Ishikawa (cell line): ENCODE measurements at regions not wholly inside any gene's neighbourhood (a gene's known extent, or its start where the extent isn't known, plus 50 kb on each side); places are given as distances from the start of the nearest gene placed in this dataset.

Experiments used
- CEBPB ChIP-seq: IDR thresholded peaks from 2 replicates; pipeline ENCODE4 v1.6.1; 2012
- CREB1 ChIP-seq: IDR thresholded peaks from 2 replicates; pipeline ENCODE4 v1.6.1; 2012; ENCODE audit warnings: low read depth
- EGR1 ChIP-seq: IDR thresholded peaks from 2 replicates; pipeline ENCODE4 v1.6.1; 2012
- EP300 ChIP-seq: IDR thresholded peaks from 2 replicates; pipeline ENCODE4 v1.6.1; 2012; ENCODE audit warnings: borderline replicate concordance
- FOXM1 ChIP-seq: IDR thresholded peaks from 2 replicates; pipeline ENCODE4 v1.6.1; 2012; ENCODE audit warnings: low read depth, borderline replicate concordance
- NFIC ChIP-seq: IDR thresholded peaks from 2 replicates; pipeline ENCODE4 v1.6.1; 2012
- RAD21 ChIP-seq: IDR thresholded peaks from 2 replicates; pipeline ENCODE4 v1.6.1; 2012; ENCODE audit warnings: low read depth
- TAF1 ChIP-seq: IDR thresholded peaks from 2 replicates; pipeline ENCODE4 v1.6.1; 2012; ENCODE audit warnings: low read depth, mild to moderate bottlenecking
- TCF12 ChIP-seq: IDR thresholded peaks from 2 replicates; pipeline ENCODE4 v1.6.1; 2012; ENCODE audit warnings: low read depth
- TEAD4 ChIP-seq: IDR thresholded peaks from 2 replicates; pipeline ENCODE4 v1.6.1; 2012
- YY1 ChIP-seq: IDR thresholded peaks from 2 replicates; pipeline ENCODE4 v1.6.1; 2012; ENCODE audit warnings: low read depth
- ZBTB7A ChIP-seq: IDR thresholded peaks from 2 replicates; pipeline ENCODE4 v1.6.1; 2012; ENCODE audit warnings: low read depth
- TF ChIP-seq, protein P1 (sequence below): IDR thresholded peaks from 2 replicates; pipeline ENCODE4 v1.6.1; 2012
- TF ChIP-seq, protein P2 (sequence below): IDR thresholded peaks from 2 replicates; pipeline ENCODE4 v1.6.1; 2012
- TF ChIP-seq, protein P3 (sequence below): IDR thresholded peaks from 2 replicates; pipeline ENCODE4 v1.6.1; 2012; ENCODE audit warnings: low read depth, mild to moderate bottlenecking

DNA sequence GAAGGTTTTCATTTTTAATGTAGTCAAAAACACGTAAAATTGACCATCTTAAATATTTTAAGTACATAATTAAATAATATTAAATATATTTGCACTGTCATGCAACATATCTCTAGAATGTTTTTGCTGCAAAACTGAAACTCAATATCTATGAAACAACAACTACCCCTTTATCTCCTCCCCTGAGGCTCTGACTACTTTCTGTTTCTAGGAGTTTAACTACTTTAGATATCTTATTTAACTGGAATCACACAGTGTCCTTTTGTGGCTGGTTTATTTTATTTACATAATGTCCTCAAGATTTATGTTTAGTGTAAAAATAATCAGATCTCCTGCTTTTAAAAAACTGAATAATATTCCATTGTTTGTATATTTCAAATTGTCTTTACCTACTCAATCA is 2003.9 kb downstream of the TP53TG3F start:
- TF ChIP-seq CREB1, result no peak
- TF ChIP-seq RAD21, result no peak
- no peak for TF ChIP-seq CEBPB
- TF ChIP-seq EGR1, result no peak
- TF ChIP-seq, protein P1, sequence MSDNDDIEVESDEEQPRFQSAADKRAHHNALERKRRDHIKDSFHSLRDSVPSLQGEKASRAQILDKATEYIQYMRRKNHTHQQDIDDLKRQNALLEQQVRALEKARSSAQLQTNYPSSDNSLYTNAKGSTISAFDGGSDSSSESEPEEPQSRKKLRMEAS, result no peak

DNA sequence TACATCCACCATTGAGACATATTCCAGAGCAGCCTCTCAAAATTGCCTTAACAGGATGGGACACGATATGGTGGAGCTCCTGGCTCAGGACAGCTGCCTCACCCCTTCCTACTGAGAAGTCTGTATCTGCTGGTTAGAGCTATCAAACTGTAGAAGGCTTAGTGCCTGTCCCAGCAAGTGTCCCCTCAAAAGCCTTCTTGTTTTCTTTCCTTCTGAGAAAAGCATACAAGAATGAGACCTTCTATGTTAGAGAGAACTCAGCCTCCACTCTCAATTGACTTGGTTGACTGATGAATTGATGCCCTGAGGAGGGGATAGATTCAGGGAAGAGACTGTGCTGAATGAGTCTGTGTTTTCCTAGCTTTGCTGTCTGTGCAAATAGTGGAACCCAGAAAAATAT is 2020.9 kb downstream of the TP53TG3F start:
- no peak for TF ChIP-seq CEBPB
- TF ChIP-seq, protein P2, sequence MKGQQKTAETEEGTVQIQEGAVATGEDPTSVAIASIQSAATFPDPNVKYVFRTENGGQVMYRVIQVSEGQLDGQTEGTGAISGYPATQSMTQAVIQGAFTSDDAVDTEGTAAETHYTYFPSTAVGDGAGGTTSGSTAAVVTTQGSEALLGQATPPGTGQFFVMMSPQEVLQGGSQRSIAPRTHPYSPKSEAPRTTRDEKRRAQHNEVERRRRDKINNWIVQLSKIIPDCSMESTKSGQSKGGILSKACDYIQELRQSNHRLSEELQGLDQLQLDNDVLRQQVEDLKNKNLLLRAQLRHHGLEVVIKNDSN, result no peak
- TF ChIP-seq EP300, result no peak
- TF ChIP-seq, protein P3, sequence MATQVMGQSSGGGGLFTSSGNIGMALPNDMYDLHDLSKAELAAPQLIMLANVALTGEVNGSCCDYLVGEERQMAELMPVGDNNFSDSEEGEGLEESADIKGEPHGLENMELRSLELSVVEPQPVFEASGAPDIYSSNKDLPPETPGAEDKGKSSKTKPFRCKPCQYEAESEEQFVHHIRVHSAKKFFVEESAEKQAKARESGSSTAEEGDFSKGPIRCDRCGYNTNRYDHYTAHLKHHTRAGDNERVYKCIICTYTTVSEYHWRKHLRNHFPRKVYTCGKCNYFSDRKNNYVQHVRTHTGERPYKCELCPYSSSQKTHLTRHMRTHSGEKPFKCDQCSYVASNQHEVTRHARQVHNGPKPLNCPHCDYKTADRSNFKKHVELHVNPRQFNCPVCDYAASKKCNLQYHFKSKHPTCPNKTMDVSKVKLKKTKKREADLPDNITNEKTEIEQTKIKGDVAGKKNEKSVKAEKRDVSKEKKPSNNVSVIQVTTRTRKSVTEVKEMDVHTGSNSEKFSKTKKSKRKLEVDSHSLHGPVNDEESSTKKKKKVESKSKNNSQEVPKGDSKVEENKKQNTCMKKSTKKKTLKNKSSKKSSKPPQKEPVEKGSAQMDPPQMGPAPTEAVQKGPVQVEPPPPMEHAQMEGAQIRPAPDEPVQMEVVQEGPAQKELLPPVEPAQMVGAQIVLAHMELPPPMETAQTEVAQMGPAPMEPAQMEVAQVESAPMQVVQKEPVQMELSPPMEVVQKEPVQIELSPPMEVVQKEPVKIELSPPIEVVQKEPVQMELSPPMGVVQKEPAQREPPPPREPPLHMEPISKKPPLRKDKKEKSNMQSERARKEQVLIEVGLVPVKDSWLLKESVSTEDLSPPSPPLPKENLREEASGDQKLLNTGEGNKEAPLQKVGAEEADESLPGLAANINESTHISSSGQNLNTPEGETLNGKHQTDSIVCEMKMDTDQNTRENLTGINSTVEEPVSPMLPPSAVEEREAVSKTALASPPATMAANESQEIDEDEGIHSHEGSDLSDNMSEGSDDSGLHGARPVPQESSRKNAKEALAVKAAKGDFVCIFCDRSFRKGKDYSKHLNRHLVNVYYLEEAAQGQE, result no peak
- TF ChIP-seq FOXM1, result no peak
- TF ChIP-seq TEAD4, result no peak
- TF ChIP-seq RAD21, result no peak
- TF ChIP-seq YY1, result no peak
- no peak for TF ChIP-seq NFIC
- TF ChIP-seq TAF1, result no peak
- TF ChIP-seq CREB1, result no peak
- TF ChIP-seq EGR1, result no peak
- TF ChIP-seq TCF12, result no peak

DNA sequence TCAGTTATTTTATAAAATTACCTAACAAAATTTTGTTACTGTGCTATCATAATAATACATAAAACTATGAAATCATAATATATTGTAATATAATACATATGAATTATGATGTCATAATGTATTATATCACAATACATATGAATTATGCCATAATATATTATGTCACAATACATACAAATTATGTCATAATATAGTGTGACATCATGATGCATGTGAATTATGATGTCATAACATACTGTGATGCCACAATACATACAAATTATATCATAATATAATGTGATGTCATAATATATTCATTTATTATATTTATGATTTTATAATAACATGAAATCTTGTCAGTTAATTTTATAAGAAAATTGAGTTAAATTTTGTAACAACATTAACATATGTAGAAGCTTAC is 2021.6 kb downstream of the TP53TG3F start:
- TF ChIP-seq ZBTB7A (no peak), CEBPB (no peak), TEAD4 (no peak), TCF12 (no peak), YY1 (no peak), CREB1 (no peak), FOXM1 (no peak), NFIC (no peak), EGR1 (no peak), EP300 (no peak)
- TF ChIP-seq, protein P1, result no peak
- TF ChIP-seq, protein P3, result no peak
- TF ChIP-seq, protein P2, result no peak

DNA sequence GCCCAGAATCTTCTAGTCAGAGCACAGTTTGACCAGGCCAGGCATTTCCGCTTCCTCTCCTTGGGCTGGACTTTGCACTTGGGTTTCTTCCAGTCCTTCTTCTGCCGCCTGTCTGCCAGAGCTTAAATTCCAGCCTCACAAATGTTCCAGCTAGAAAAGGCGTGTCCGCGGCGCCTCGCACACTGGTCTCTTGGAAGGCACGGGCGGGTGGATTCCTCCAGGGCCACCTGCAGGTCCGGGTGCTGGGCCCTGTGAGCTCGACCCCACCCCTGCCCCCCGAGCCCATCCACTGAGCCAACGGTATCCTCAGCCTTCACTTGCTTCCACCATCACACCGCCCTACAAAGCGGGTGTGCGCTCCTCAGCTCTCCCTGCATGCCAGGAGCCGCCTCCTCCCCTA is 2026.5 kb downstream of the TP53TG3F start:
- TF ChIP-seq TCF12, result no peak
- no peak for TF ChIP-seq YY1

DNA sequence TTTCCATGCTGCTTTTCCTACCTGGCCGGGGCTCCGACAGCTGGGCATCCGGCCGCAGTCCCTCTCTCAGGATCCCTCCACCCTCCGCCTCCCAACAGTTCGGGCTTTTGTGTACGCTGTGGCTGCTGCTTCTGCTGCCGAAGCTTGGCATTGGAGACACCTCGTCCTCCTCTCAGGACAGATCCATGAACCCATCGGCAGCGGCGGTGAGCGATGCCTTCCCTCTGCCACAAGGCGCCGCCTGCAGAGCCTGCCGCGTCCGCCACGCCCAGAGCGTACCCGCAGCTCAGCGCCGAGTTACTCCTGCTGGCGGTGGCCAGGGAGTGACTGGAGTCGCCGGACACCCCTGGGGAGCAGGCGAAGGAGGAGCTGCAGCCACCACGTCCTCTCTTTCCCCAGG is 2032.8 kb downstream of the TP53TG3F start:
- TF ChIP-seq, protein P1, result 0 out of 2 replicates have a peak, but pooled peaks have one; percentile 25
- no peak for TF ChIP-seq TCF12
- TF ChIP-seq EGR1, result no peak
- TF ChIP-seq, protein P3, result no peak
- no peak for TF ChIP-seq EP300
- TF ChIP-seq CREB1, result no peak
- TF ChIP-seq TAF1, result no peak
- TF ChIP-seq RAD21, result peak; percentile 41; the same call in 1 of the 2 replicates
- TF ChIP-seq CEBPB, result no peak
- TF ChIP-seq YY1, result 0 out of 2 replicates have a peak, but pooled peaks have one; percentile 41
